ENCODE measurements at regions not wholly inside any gene's neighbourhood (a gene's known extent, or its start where the extent isn't known, plus 50 kb on each side); places are given as distances from the start of the nearest gene placed in this dataset.
"Not testable (repeated sequence)": the region's sequence is repeated elsewhere in the genome, so short reads cannot be mapped to it uniquely, and the experiment has no call there.

DNA sequence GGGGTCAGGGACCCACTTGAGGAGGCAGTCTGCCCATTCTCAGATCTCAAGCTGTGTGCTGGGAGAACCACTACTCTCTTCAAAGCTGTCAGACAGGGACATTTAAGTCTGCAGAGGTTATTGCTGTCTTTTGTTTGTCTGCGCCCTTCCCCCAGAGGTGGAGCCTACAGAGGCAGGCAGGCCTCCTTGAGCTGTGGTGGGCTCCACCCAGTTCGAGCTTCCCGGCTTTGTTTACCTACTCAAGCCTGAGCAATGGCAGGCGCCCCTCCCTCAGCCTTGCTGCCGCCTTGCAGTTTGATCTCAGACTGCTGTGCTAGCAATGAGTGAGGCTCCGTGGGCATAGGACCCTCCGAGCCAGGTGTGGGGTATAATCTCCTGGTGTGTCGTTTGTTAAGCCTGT, 140.5 kb downstream of the LPIN1 start:
- not testable (repeated sequence) for TF ChIP-seq CTCF, POLR2A (IDR thresholded peaks at IDR 0.05)
